IMR-90 (cell line): ENCODE measurements at regions not wholly inside any gene's neighbourhood (a gene's known extent, or its start where the extent isn't known, plus 50 kb on each side); places are given as distances from the start of the nearest gene placed in this dataset.

ENCODE experiments used
- ATAC-seq: fragments of 200-7000 bp; cut with Tn5 transposase; 2 replicates; pipeline ENCODE4 v1.9.1; 2020; ENCODE audit warnings: low read depth, mild to moderate bottlenecking, moderate library complexity
- BruUV-seq: library from RNA; stranded (reverse); fragments of 400-500 nt; replicated peaks from 2 replicates; lab custom pipeline; 2021; lab: Mats Ljungman, UMichigan
- CTCF ChIA-PET: fragments of 300-600 bp; formaldehyde crosslinking; extraction: SDS; loops from one replicate; lab custom pipeline; 2021; ENCODE audit warnings: antibody characterized with exemption; lab: Yijun Ruan, JAX
- POLR2A ChIA-PET: fragments of 300-600 bp; sonication (Branson Sonifier 250); formaldehyde crosslinking; loops from one replicate; lab custom pipeline; 2022; ENCODE audit warnings: antibody characterized with exemption; ENCODE audit not compliant: unreplicated experiment; lab: Charles Lee
- DNase-seq: peaks from one replicate; pipeline ENCODE4 v3.0.0; 2013
- H2AFZ ChIP-seq: replicated peaks from 2 replicates; pipeline ENCODE3; 2013; ENCODE audit warnings: low read length, mild to moderate bottlenecking; ENCODE audit not compliant: poor library complexity
- H2AK5ac ChIP-seq: 2 replicates; pipeline ENCODE4 v1.6.1; 2013; ENCODE audit warnings: low read depth, low read length, inconsistent platforms
- H2AK9ac ChIP-seq: replicated peaks from 2 replicates; pipeline ENCODE3; 2013; ENCODE audit warnings: mild to moderate bottlenecking, low read depth, low read length, moderate library complexity; ENCODE audit not compliant: poor library complexity
- H2BK120ac ChIP-seq: 2 replicates; pipeline ENCODE4 v1.6.1; 2013; ENCODE audit warnings: low read depth, low read length, inconsistent platforms
- H2BK15ac ChIP-seq: 3 replicates; pipeline ENCODE4 v1.6.1; 2013; ENCODE audit warnings: low read depth, low read length, inconsistent platforms
- H2BK20ac ChIP-seq: 2 replicates; pipeline ENCODE4 v1.6.1; 2013; ENCODE audit warnings: low read depth, mild to moderate bottlenecking, inconsistent platforms, low read length, moderate library complexity
- H2BK5ac ChIP-seq: 2 replicates; pipeline ENCODE4 v1.6.1; 2013; ENCODE audit warnings: mild to moderate bottlenecking, low read depth, low read length, inconsistent platforms; ENCODE audit not compliant: poor library complexity, severe bottlenecking
- H3K14ac ChIP-seq: replicated peaks from 2 replicates; pipeline ENCODE4 v1.6.1; 2013; ENCODE audit warnings: low read depth, low read length, inconsistent platforms
- H3K18ac ChIP-seq: 2 replicates; pipeline ENCODE4 v1.6.1; 2013; ENCODE audit warnings: low read depth, low read length, control low read depth
- H3K23ac ChIP-seq: 2 replicates; pipeline ENCODE4 v1.6.1; 2013; ENCODE audit warnings: low read depth, low read length, inconsistent platforms
- H3K27ac ChIP-seq: 2 replicates; pipeline ENCODE4 v1.5.1; 2013; ENCODE audit warnings: mild to moderate bottlenecking, control low read depth, low read length; ENCODE audit not compliant: insufficient read depth
- H3K27me3 ChIP-seq: 2 replicates; pipeline ENCODE4 v1.6.1; 2013; ENCODE audit warnings: low read length; ENCODE audit not compliant: control insufficient read depth, insufficient read depth
- H3K36me3 ChIP-seq: 2 replicates; pipeline ENCODE4 v1.6.1; 2013; ENCODE audit warnings: low read length, mixed read lengths; ENCODE audit not compliant: control insufficient read depth, insufficient read depth
- H3K4ac ChIP-seq: 2 replicates; pipeline ENCODE4 v1.6.1; 2013; ENCODE audit warnings: low read depth, low read length, inconsistent platforms
- H3K4me1 ChIP-seq: 2 replicates; pipeline ENCODE4 v1.6.1; 2013; ENCODE audit warnings: low read length, mixed read lengths; ENCODE audit not compliant: control insufficient read depth, insufficient read depth
- H3K4me2 ChIP-seq: 2 replicates; pipeline ENCODE4 v1.6.1; 2013; ENCODE audit warnings: low read depth, mild to moderate bottlenecking, control low read depth, low read length, moderate library complexity
- H3K4me3 ChIP-seq: 2 replicates; pipeline ENCODE4 v1.5.1; 2013; ENCODE audit warnings: low read depth, mild to moderate bottlenecking, control low read depth, low read length, moderate library complexity; ENCODE audit not compliant: insufficient read depth
- H3K56ac ChIP-seq: 2 replicates; pipeline ENCODE4 v1.6.1; 2013; ENCODE audit warnings: low read length, inconsistent platforms; ENCODE audit not compliant: insufficient read depth; ENCODE audit errors: extremely low read depth
- H3K79me1 ChIP-seq, 2 experiments: 2 replicates each; pipeline ENCODE4 v1.6.1; 2013; ENCODE audit warnings: low read length in 2 of 2, inconsistent platforms in 1 of 2, low read depth in 1 of 2
- H3K9ac ChIP-seq: 2 replicates; pipeline ENCODE4 v1.6.1; 2013; ENCODE audit warnings: low read depth, low read length, control low read depth
- H3K9me1 ChIP-seq: 2 replicates; pipeline ENCODE4 v1.6.1; 2013; ENCODE audit warnings: low read length, inconsistent platforms; ENCODE audit not compliant: insufficient read depth
- H3K9me3 ChIP-seq: 2 replicates; pipeline ENCODE4 v1.6.1; 2013; ENCODE audit warnings: low read length; ENCODE audit not compliant: control insufficient read depth, insufficient read depth
- H4K20me1 ChIP-seq: 2 replicates; pipeline ENCODE4 v1.6.1; 2013; ENCODE audit warnings: low read length, inconsistent platforms; ENCODE audit not compliant: insufficient read depth
- H4K5ac ChIP-seq: 2 replicates; pipeline ENCODE4 v1.6.1; 2013; ENCODE audit warnings: mild to moderate bottlenecking, low read depth, low read length, control low read depth
- H4K8ac ChIP-seq, 2 experiments: 2 replicates each; pipeline ENCODE4 v1.6.1; 2013; ENCODE audit warnings: low read depth in 2 of 2, low read length in 2 of 2, control low read depth in 1 of 2, inconsistent platforms in 1 of 2
- H4K91ac ChIP-seq: 2 replicates; pipeline ENCODE4 v1.6.1; 2013; ENCODE audit warnings: low read depth, low read length, inconsistent platforms; ENCODE audit not compliant: insufficient read depth
- BHLHE40 ChIP-seq: fragments of 150-350 bp; IDR thresholded peaks from 2 replicates; pipeline ENCODE4 v1.6.1; 2016; ENCODE audit warnings: mild to moderate bottlenecking, low read depth, low read length
- CEBPB ChIP-seq: IDR thresholded peaks from 2 replicates; pipeline ENCODE4 v1.6.1; 2012; ENCODE audit warnings: low read depth, low read length, improper control_type of control experiment
- CHD1 ChIP-seq: IDR thresholded peaks from 2 replicates; pipeline ENCODE4 v1.6.1; 2012; ENCODE audit warnings: low read depth, low read length, improper control_type of control experiment
- CTCF ChIP-seq: conservative IDR thresholded peaks from 2 replicates; pipeline ENCODE4 v1.5.1; 2012; ENCODE audit warnings: mild to moderate bottlenecking, low read depth, low read length, improper control_type of control experiment
- FOS ChIP-seq: fragments of 150-350 bp; IDR thresholded peaks from 2 replicates; pipeline ENCODE4 v1.6.1; 2016; ENCODE audit warnings: low read depth, low read length
- MAFK ChIP-seq: IDR thresholded peaks from 2 replicates; pipeline ENCODE4 v1.6.1; 2012; ENCODE audit warnings: low read depth, low read length, improper control_type of control experiment
- MAZ ChIP-seq: IDR thresholded peaks from 2 replicates; pipeline ENCODE4 v1.6.1; 2012; ENCODE audit warnings: low read depth, mild to moderate bottlenecking, low read length, improper control_type of control experiment, moderate library complexity, borderline replicate concordance
- MXI1 ChIP-seq: IDR thresholded peaks from 2 replicates; pipeline ENCODE4 v1.6.1; 2012; ENCODE audit warnings: low read depth, mild to moderate bottlenecking, low read length, moderate library complexity, borderline replicate concordance
- NFE2L2 ChIP-seq: fragments of 150-350 bp; IDR thresholded peaks from 2 replicates; pipeline ENCODE4 v1.6.1; 2016; ENCODE audit warnings: low read depth, mild to moderate bottlenecking, low read length
- POLR2A ChIP-seq: IDR thresholded peaks from 2 replicates; pipeline ENCODE4 v1.6.1; 2012; ENCODE audit warnings: mild to moderate bottlenecking, low read depth, low read length
- RAD21 ChIP-seq: IDR thresholded peaks from 2 replicates; pipeline ENCODE4 v1.6.1; 2012; ENCODE audit warnings: low read length, improper control_type of control experiment
- RCOR1 ChIP-seq: IDR thresholded peaks from 2 replicates; pipeline ENCODE4 v1.6.1; 2012; ENCODE audit warnings: mild to moderate bottlenecking, low read length, improper control_type of control experiment; ENCODE audit not compliant: insufficient replicate concordance
- RFX5 ChIP-seq: IDR thresholded peaks from 2 replicates; pipeline ENCODE4 v1.8.0; 2012; ENCODE audit warnings: low read depth, mild to moderate bottlenecking, low read length, moderate library complexity
- SMC3 ChIP-seq: fragments of 150-350 bp; IDR thresholded peaks from 2 replicates; pipeline ENCODE4 v1.6.1; 2016; ENCODE audit warnings: low read depth, mild to moderate bottlenecking, antibody characterized with exemption, low read length, moderate library complexity
- WGBS, 2 experiments: methylation state at CpG; one replicate each; pipeline versions ENCODE4 v1.1.5 to v1.1.7; 2013; ENCODE audit warnings: missing lambda C conversion rate in 2 of 2; ENCODE audit not compliant: insufficient read length in 1 of 2; ENCODE audit errors: extremely low coverage in 2 of 2; 5-methylcytosine and 5-hydroxymethylcytosine counted together
- dilution Hi-C: fragments of 300-500 bp; cut with HindIII; formaldehyde crosslinking; loops from one replicate; pipeline ENCODE4 v1.14.3; 2018; ENCODE audit warnings: low sequenced_read_pairs; ENCODE audit not compliant: unreplicated experiment
- in situ Hi-C: fragments of 300-500 bp; cut with MboI; formaldehyde crosslinking; loops from 3 replicates; pipeline ENCODE4 v1.14.3; 2019; ENCODE audit warnings: low sequenced_read_pairs, inconsistent platforms, mixed read lengths
- intact Hi-C: fragments of 100-400 bp; cut with micrococcal nuclease; formaldehyde crosslinking; loops from 2 replicates; pipeline ENCODE4 v1.10.0; 2022
- TF ChIP-seq, protein P1 (sequence below): fragments of 150-350 bp; IDR thresholded peaks from 2 replicates; pipeline ENCODE4 v1.6.1; 2017; ENCODE audit warnings: mild to moderate bottlenecking, antibody characterized with exemption, low read length, low read depth
- TF ChIP-seq, protein P2 (sequence below): fragments of 150-350 bp; IDR thresholded peaks from 2 replicates; pipeline ENCODE4 v1.6.1; 2016; ENCODE audit warnings: low read depth, mild to moderate bottlenecking, low read length, moderate library complexity, borderline replicate concordance

- H3K14ac ChIP-seq, result no peak overlapping the region
- H2AK9ac ChIP-seq, result no peak overlapping the region
- no peak overlapping the region for H3K4me3 ChIP-seq
- WGBS, 2 experiments, result no CpG with 5 or more reads among the region's 7 CpGs
- no peaks in the 10 kb centered on the region for H4K20me1 ChIP-seq
- no peak overlapping the region for H3K23ac ChIP-seq
- no peaks in the 10 kb centered on the region for H3K9me1 ChIP-seq
- no peak overlapping the region for H3K9ac ChIP-seq
- BruUV-seq, result no TSS peak
- H4K91ac ChIP-seq, result no peak overlapping the region
- peaks cover 46% of the 10 kb centered on the region for H3K9me3 ChIP-seq
- no peaks in the 10 kb centered on the region for H3K79me1 ChIP-seq
- in situ Hi-C loops (no loop called here), dilution Hi-C loops (no loop called here), intact Hi-C loops (no loop called here)
- H2AK5ac ChIP-seq, result no peak overlapping the region
- H3K18ac ChIP-seq, result no peak overlapping the region
- ChIA-PET CTCF (no interaction called here), POLR2A (no interaction called here)
- no peak for ATAC-seq
- no peaks in the 10 kb centered on the region for H3K27me3 ChIP-seq
- H3K4me2 ChIP-seq, result no peak overlapping the region
- no peak overlapping the region for H2BK20ac ChIP-seq
- TF ChIP-seq RAD21, result no peak
- TF ChIP-seq MXI1, result no peak
- no peak for TF ChIP-seq MAFK
- TF ChIP-seq CEBPB, result no peak
- no peak for TF ChIP-seq POLR2A
- no peak for TF ChIP-seq NFE2L2
- no peak for TF ChIP-seq FOS
- TF ChIP-seq MAZ, result no peak
- no peak for TF ChIP-seq CHD1
- no peak for TF ChIP-seq BHLHE40
- no peak for TF ChIP-seq RFX5
- TF ChIP-seq, protein P1, sequence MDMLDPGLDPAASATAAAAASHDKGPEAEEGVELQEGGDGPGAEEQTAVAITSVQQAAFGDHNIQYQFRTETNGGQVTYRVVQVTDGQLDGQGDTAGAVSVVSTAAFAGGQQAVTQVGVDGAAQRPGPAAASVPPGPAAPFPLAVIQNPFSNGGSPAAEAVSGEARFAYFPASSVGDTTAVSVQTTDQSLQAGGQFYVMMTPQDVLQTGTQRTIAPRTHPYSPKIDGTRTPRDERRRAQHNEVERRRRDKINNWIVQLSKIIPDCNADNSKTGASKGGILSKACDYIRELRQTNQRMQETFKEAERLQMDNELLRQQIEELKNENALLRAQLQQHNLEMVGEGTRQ, result no peak
- TF ChIP-seq SMC3, result no peak
- no peak for TF ChIP-seq CTCF
- TF ChIP-seq, protein P2, sequence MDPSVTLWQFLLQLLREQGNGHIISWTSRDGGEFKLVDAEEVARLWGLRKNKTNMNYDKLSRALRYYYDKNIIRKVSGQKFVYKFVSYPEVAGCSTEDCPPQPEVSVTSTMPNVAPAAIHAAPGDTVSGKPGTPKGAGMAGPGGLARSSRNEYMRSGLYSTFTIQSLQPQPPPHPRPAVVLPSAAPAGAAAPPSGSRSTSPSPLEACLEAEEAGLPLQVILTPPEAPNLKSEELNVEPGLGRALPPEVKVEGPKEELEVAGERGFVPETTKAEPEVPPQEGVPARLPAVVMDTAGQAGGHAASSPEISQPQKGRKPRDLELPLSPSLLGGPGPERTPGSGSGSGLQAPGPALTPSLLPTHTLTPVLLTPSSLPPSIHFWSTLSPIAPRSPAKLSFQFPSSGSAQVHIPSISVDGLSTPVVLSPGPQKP, result no peak
- no peak for TF ChIP-seq RCOR1
- no peak for DNase-seq
- no peak overlapping the region for H2BK120ac ChIP-seq
- H3K4me1 ChIP-seq, result no peaks in the 10 kb centered on the region
- no peak overlapping the region for H3K27ac ChIP-seq
- no peaks in the 10 kb centered on the region for H3K36me3 ChIP-seq
- H3K4ac ChIP-seq, result no peak overlapping the region
- no peak overlapping the region for H2BK15ac ChIP-seq
- no peak overlapping the region for H2AFZ ChIP-seq
- H4K8ac ChIP-seq, result no peak overlapping the region
- H4K5ac ChIP-seq, result no peak overlapping the region
- H3K56ac ChIP-seq, result no peak overlapping the region
- H2BK5ac ChIP-seq, result no peak overlapping the region
These were observed 73.4 kb downstream of the SOX1 start for GRCh38 chr13:112140366-112140765.
